CD4-positive, alpha-beta T cell treated with Interleukin-17A for 1 hour (primary cell): ENCODE measurements at regions not wholly inside any gene's neighbourhood (a gene's known extent, or its start where the extent isn't known, plus 50 kb on each side); places are given as distances from the start of the nearest gene placed in this dataset.
"Not testable (repeated sequence)": the region's sequence is repeated elsewhere in the genome, so short reads cannot be mapped to it uniquely, and the experiment has no call there.

ENCODE experiments used
- DNase-seq: peaks from one replicate; pipeline ENCODE4 v3.0.0-alpha.2; 2020

DNA sequence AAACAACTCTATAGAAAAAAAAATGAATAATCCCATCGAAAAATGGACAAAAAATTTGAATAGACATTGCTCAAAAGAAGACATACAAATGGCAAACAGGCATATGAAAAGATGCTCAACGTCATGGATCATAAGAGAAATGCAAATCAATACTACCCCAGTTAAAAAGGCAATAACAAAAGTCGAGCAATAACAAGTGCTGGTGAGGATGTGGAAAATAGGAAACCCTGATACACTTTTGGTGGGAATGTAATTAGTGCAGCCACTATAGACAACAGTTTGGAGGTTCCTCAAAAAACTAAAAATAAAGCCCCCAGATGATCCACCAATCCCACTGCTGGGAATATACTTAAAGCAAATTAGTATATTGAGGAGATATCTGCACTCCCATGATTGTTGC is 701.5 kb downstream of the NUP35 start:
- no peak for DNase-seq

DNA sequence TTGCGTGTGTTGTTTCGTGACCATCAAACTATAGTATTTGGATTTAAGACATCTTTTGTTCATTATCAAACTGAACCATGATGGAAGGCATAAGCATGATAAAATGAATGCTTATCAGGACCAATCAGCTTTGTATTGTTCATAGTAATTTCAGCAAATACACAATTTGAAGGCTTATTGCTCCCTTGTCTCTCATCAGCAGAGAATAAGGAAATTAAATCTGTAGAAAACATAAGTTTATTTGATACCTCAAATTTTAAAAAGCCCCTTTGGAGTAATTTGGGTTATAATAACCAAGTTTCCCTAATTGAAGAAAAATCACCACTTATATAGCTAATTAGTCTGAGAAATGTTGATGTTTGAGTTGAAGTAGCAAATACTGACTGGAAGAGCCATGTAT is 705.7 kb downstream of the NUP35 start:
- no peak for DNase-seq

DNA sequence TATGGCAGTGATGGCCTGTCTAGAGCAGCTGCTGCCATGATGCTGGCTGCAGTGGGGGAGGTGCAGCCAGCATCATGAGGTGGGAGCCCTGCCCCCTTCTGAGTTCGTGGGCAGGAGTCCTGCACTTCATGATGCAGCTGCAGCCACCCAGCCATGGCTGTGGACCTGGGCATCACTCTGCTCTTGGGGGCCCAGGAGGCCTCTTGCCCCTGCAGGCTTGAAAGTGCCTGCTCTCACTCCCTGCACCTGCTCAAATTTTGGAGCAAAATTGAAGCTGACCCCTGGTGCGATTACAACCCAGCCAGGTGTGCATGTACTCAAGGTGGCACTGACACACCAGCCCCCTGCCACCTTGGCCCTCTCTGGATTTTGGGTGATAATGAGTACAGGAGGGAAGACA is 712.9 kb downstream of the NUP35 start:
- no peak for DNase-seq

DNA sequence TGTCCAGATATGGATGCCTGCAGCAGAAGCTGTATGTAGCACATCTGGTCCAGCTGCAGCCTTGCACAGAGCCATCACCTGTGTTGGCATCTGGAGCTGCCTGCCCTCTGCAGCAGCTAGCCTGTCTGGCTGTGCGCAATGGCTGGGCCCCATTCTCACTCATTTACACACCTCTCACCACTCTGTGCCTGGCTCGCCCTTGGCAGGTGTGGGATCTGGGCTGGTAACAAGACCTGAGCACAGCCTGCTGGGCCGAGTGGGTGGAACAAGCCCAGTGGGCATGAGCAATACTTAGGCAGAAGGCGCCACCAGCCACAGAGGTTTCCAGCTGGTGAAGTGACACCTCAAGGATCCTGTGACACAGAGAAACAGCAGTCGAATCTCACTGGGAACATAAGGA is 714.1 kb downstream of the NUP35 start:
- DNase-seq: no peak

DNA sequence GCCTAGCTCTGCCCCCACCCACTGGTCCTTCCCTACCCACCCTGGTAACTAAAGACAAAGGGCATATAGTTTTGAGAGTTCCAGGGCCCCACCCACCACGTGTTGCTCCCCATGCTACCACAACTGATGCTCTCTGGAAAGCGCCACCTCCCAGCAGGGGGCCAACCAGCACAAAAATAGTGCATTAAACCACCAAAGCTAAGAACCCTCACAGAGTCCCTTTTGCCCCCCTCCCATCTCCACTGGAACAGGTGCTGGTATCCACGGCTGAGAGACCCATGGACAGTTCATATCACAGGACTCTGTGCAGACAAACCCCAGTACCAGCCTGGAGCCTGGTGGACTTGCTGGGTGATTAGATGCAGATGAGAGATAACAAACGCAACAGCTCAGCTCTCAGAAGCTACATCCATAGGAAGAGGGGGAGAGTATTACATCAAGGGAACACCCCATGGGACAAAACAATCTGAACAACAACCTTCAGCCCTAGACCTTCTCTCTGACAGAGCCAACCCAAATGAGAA is 715.9 kb downstream of the NUP35 start:
- DNase-seq: no peak

DNA sequence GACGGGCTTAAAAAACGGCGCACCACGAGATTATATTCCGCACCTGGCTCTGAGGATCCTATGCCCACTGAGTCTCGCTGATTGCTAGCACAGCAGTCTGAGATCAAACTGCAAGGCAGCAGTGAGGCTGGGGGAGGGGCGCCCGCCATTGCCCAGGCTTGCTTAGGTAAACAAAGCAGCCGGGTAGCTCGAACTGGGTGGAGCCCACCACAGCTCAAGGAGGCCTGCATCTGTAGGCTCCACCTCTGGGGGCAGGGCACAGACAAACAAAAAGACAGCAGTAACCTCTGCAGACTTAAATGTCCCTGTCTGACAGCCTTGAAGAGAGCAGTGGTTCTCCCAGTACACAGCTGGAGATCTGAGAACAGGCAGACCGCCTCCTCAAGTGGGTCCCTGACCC is 725.6 kb downstream of the NUP35 start:
- not testable (repeated sequence) for DNase-seq

DNA sequence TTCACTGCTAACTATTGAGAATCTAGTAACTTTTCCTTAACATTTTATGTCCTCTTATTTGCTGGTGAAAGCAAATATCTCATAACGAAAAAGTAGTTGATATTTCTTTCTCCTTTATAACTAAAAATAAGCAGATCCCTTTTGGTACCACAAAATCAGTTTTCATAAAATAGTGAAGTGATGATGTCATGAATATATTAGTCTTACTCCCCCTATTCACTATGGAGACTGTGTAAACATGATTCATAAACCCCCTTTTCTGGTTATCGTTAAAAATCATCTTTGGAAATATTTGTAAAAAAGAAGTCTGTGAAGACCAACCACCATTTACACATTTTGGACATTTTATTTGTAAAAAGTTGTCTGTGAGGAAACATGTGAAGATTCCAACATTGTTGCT is 734.9 kb downstream of the NUP35 start:
- no peak for DNase-seq

DNA sequence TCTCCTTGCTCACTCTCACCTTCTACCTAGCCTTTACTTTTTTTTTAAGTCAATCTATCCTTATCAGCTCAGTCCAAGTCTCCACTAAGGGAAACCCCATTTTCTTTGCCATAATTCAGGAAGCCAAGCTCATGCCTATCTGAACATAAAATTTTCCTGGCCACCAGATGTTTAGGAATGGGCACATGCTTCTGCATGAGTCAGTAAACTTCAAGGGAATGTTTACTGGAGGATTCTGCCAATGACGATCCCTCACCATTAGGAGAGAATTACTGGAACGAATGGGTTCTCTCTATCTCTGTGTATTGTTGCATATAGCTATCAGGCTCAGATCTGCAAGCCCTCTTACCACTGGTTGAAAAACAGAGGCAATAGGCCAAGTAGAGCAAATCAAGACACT is 731.7 kb upstream of the ZNF804A start:
- no peak for DNase-seq

DNA sequence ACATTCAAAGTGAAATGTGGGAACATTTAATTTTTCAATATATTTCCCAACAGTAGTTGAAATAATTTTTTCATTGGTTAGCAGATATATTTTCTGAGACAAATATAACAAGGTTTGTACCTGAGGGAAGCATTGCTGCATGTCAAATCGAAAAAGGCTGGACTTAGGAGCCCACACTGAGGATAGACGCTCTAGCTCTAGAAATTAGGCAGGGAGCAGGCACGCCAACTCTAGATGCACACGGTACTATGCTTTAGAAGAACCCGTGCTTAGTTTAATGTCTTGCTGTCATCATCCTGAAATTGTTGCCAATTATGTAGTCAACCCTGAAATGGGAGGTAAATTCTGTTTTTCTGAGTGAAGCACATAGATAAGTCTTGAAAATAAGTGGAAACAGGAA is 731.1 kb upstream of the ZNF804A start:
- DNase-seq: no peak

DNA sequence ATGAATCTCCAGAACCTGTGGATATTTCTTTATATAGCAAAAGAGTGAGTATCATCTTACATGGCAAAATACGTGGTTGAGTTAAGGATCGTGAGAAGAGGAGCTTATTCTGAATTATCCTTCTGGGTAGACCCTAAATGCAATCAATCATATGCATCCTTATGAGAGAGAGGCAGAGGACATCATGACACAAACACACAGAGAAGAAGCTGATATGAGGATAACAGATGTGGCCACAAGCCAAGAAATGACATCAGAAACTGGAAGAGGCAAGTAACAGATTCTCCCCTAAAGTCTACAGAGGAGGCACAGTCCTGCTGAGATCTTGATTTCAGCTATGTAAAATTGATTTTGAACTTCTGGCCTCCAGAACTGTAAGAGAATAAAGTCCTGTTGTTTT is 730.2 kb upstream of the ZNF804A start:
- no peak for DNase-seq

DNA sequence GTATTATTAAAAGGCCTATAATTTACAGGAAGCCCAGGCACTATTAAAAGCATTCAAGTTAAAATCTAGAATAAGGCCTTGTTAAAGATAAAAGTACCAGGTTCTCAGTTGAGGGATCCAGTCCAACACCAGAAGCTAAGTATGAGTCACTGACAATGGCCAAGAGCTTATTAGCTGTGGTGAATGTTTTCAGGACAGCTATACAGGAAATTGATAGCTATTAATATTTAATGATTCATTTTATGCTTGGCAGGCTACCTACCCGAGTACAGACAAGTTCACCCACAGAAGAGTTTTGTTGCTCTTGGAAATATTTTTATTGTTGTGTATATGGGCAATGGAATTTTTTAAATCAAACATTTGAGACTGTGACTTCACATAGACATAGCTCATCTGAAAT is 729.6 kb upstream of the ZNF804A start:
- no peak for DNase-seq

DNA sequence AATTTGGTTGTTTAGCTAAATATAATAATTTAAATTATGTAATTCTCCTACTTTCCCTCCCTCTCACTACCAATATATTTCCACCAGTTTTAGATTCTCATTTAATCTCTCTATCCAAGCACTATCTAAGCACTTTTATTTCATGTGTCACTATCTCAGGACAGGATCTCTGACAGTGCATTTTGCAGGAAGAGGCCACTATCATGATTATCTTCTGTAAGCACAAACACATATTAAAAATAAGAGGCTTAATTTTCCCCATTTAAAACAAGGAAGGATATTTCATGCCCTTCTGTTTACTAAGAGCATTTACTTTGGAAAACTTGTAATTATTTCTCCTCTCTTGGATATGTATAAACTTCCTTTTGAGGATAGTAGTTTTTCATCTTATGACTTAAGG is 726.2 kb upstream of the ZNF804A start:
- DNase-seq: no peak

DNA sequence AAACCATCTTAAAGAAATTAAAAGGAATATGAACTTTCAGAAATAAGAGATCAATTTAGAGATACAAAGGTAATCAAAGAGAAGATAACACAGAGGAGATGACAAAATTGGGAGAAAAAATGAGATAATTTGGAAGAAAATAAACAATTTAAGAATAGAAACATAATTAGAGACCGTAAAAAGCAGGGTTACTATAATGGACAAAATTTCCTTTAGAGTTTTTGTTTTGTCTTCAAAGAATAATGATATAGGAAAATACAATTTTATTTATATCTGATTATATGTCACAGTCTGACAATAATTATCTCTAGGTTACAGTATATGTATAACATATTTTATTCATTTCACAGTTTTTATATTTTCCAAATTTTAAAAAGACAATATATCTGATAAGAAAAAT is 716.4 kb upstream of the ZNF804A start:
- DNase-seq: no peak

DNA sequence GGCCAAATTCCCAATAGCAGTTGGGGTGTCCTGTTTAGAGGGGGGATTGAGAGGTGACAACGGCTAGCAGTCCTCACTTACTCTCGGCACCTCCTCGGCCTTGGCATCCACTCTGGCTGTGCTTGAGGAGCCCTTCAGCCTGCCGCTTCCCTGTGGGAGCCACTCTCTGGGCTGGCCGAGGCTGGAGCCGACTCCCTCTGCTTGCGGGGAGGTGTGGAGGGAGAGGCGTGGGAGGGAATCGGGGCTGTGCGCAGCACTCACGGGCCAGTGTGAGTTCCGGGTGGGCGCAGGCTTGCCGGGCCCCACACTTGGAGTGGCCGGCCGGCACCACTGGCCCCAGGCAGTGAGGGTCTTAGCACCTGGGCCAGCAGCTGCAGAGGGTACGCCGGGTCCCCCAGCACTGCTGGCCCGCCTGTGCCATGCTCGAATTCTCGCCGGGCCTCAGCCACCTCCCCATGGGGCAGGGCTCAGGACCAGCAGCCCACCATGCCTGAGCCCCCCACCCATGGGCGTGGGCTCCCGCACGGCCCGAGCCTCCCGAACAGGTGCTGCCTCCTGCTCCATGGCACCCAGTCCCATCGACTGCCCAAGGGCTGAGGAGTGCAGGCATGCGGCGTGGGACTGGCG is 705.9 kb upstream of the ZNF804A start:
- DNase-seq: no peak

DNA sequence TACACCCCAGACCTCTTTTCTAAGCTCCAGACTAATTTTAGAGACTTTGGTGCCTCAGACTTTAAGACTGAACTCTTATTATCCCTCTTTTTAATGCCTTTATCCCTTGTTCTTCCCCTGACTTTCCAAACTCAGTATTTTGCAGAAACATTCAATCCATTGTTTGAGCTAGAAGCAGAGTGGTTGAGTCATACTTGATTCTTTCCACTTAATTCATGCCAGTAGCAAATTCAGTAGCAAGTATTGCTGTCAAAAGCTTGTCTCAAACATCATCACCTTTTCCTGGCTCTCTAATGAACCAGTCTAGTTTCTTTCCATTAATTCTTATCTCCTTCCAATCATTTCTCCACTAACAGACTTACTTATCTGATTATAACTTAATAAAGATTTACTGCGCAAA is 699.7 kb upstream of the ZNF804A start:
- DNase-seq: no peak

DNA sequence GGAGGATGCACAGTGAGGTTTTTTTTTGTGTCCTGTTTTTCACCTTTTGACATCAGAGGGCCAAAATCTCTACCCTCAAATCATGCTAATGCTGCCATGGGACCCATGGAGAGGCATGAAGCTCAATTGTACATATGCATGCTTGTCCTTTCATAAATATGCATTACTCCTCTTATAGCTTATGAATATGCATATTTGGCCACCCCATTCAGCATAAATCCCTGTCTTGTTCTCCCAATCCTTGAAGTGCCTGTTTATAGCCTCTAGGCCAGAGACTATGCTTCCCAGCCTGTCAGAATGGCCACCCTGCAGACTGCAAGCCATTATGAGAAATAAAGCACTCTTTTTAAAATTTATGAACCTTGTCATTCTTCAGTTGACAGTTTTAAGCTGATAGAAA is 696.4 kb upstream of the ZNF804A start:
- DNase-seq: no peak

DNA sequence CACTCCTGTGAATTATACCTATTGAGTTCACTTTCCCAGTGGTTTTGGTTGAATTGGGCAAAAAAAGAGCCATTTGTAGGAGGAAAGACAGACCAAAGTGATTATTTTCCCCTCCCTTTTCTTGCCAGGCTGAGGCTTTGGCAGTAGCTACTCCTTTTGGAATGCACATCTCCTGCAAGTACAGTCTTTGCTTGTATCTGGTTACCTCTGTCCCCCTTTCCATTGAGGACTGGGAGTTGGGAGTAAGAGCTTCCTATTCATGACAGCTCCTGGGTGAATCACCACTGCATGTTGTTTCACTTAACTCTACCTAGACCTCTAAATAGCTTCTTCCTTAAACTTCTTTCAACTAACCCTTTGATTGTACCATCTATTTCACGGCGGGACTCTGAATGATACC is 695.3 kb upstream of the ZNF804A start:
- DNase-seq: no peak

DNA sequence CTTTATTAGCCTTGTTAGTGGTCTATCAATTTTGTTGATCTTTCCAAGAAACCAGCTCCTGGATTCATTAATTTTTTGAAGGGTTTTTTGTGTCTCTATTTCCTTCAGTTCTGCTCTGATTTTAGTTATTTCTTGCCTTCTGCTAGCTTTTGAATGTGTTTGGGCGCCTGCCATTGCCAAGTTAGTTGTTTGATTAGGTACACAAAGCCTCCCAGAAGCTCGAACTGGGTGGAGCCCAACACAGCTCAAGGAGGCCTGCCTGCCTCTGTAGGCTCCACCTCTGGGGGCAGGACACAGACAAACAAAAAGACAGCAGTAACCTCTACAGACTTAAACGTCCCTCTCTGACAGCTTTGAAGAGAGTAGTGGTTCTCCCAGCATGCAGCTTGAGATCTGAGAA is 682.3 kb upstream of the ZNF804A start:
- DNase-seq: not testable (repeated sequence)

DNA sequence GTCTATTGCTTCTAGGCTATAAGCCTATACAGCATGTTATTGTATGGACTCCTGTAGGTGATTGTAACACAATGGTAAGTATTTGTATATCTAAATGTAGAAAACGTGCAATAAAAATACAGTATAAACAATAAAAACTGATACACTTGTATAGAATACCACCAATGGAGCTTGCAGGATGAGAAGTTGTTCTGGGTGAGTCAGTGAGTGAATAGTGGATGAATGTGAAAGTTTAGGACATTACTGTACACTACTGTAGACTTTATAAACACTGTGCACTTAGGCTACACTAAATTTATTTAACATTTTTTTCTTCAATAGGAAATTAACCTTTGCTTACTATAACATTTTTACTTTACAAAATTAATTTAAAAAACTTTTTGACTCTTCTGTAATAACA is 679.2 kb upstream of the ZNF804A start:
- no peak for DNase-seq

DNA sequence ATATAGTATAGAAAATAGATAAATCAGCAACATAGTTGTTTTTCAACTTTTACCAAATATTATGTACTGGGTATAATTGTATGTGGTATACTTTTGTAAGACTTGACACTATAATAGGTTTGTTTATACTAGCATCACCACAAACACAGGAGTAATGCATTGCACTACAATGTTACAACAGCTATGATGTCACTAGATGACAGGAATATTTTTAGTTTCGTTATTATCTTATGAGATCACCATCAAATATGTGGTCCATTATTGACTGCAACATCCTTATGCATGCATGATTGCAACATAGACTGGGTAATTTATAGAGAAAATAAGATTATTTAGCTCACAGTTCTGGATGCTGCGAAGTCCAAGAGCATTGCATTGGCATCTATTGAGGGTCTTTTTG is 678.4 kb upstream of the ZNF804A start:
- DNase-seq: no peak

DNA sequence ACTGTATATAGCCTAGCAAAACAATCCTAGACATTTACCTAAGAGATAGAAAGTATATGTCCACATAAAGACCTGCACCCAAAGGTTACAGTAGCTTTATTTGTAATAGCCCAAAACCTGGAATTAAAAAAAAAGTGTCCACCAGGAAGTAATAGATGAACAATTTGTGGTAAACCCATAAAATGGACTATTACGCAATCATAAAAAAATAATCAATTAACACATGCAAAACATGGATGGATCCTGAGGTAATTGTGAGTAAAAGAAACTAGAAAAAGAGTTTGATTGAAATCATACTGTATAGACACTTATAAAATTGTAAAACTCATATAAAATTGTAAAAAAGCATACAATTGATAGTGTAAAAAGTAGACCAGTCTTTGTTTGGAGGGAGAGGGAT is 673.0 kb upstream of the ZNF804A start:
- no peak for DNase-seq

DNA sequence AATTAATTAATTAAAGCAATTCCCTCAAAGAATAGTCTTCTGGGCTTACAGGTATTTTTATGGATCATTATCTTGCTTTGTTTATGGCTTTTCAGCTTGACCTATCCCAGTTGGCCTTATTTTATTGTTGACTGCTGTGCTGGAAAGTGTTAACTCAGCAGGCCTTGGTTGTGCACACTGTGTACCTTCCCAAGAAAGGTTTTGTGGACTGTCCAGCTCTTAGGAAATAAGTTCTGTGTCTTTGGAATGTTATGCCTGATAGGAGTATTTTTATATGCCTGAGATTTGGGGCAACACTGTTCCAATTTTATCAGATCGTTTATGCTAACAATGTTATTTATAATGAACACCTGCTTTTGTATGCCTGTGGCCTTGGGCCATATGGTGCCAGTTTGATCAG is 671.9 kb upstream of the ZNF804A start:
- DNase-seq: no peak

DNA sequence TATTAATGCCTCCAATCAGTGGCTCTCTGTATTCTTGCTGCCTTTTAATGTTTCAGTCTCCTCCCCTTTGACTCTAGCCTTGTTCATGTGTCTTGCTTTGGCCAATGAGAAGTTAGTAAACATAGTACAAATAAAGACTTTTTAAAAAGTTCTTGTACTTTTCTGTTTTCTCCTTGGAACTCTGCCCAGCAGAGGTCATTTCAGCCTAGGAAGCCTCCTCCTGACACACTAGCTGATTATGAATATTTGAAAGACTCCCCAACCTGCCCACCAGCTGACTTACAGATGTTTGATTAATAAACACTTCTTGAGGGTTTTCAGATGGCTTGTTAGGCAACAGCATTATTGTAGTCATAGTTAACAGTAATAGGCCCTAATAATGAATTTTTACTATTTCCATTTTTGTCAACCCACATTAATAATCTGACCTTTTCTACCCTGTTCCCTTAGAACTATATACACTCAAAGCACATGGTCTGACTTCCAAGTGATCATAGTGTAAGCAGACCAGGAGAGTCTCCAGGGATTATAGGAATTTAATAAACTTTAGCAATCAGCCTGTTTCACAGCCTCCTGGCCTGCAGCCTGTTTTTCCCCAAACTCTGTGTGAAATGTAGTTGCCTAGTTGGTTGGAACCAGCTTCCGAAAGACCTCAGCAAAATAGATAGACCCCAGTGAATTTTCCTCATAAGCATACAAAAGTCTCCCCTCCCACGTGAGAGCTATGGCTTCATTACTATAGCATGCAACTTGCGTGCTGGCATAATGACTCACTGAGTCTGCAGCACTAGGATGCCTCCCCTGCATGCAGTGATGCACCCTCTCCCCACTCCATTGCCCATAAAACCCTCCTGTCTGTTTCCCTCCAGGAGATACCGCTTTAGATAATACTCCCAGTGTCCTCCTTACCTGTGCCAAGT is 670.7 kb upstream of the ZNF804A start:
- no peak for DNase-seq

DNA sequence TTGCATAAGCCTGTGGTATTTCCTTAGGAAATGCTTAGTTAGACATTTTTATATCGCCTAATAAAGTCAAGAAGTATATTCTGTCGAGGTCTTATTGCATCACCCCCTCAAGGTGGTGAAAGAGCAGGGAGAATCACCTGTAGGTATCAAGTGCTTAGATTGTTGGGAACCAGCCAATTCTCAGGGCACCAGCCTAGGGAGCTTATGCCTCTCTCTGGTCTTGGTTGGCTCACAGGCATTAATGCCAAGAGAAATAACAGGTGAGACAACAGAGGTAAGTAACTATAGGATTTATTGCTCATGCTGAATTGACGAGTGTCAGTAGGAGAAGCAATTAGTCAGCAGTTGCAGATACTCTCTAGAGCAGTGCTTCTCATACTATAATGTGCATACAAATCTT is 663.3 kb upstream of the ZNF804A start:
- no peak for DNase-seq

DNA sequence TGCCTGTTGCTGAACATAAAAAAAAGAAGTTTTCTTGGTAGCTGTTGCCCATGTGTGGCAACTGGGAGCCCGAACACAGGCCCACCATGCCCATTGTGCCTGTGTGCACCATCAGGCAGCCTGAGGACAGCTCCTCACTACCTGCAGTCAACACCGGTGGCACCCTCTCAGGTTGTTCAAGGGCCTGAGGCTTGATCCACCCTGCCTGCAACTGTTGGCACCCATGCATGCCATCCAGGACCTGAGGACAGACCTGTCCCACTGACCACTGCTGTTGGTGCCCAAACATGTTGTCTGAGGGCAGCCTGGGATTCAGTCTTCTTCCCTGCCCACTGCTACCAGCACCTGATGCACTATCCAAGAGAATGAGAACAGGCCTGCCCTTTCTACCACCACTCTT is 661.1 kb upstream of the ZNF804A start:
- DNase-seq: no peak
